GM13976 (cell line): ENCODE measurements at regions not wholly inside any gene's neighbourhood (a gene's known extent, or its start where the extent isn't known, plus 50 kb on each side); places are given as distances from the start of the nearest gene placed in this dataset.

Experiments
- DNase-seq: peaks from one replicate; pipeline ENCODE4 v3.0.0; 2012; ENCODE audit warnings: low spot score
- in situ Hi-C: fragments of 300-500 bp; cut with MboI; formaldehyde crosslinking; loops from one replicate; pipeline ENCODE4 v1.12.0; 2022; ENCODE audit warnings: low sequenced_read_pairs, mixed read lengths, inconsistent platforms; ENCODE audit not compliant: unreplicated experiment
- TF ChIP-seq, protein P1 (sequence below): IDR thresholded peaks from 2 replicates; pipeline ENCODE4 v1.5.1; 2012; ENCODE audit warnings: borderline replicate concordance, mild to moderate bottlenecking; ENCODE audit not compliant: insufficient read depth; ENCODE audit errors: extremely low read depth, missing control alignments, control extremely low read depth

DNA sequence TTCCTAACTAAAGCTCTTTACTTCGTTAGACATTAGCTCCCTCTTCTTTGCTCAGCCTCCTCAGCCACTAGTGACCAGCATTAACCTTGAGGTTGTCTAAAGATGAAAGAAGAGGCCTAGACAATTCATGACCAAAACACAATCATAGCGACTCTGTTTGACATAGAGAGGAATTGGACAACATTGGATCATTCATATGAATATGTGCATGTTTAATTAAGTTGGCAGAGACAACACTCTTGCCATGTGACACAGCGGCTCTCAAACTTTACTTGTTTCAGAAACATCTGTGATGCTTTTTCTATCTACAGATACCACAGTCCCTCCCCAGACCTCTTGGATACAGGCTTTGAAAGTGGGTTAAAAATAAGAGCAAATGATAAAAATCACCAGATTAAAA lies 81.7 kb downstream of the LINC00237 start:
- DNase-seq: no peak
- TF ChIP-seq, protein P1, sequence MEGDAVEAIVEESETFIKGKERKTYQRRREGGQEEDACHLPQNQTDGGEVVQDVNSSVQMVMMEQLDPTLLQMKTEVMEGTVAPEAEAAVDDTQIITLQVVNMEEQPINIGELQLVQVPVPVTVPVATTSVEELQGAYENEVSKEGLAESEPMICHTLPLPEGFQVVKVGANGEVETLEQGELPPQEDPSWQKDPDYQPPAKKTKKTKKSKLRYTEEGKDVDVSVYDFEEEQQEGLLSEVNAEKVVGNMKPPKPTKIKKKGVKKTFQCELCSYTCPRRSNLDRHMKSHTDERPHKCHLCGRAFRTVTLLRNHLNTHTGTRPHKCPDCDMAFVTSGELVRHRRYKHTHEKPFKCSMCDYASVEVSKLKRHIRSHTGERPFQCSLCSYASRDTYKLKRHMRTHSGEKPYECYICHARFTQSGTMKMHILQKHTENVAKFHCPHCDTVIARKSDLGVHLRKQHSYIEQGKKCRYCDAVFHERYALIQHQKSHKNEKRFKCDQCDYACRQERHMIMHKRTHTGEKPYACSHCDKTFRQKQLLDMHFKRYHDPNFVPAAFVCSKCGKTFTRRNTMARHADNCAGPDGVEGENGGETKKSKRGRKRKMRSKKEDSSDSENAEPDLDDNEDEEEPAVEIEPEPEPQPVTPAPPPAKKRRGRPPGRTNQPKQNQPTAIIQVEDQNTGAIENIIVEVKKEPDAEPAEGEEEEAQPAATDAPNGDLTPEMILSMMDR: no peak
- in situ Hi-C loops: no loop called here

- TF ChIP-seq, protein P1: no peak
- in situ Hi-C loops: no loop called here
- no peak for DNase-seq
Observed at GRCh38 chr20:21022925-21023324, 83.2 kb downstream of the LINC00237 start.

- DNase-seq: no peak
- TF ChIP-seq, protein P1: no peak
- in situ Hi-C loops: no loop called here
Observed at GRCh38 chr20:21021472-21021790, 84.7 kb downstream of the LINC00237 start.

DNA sequence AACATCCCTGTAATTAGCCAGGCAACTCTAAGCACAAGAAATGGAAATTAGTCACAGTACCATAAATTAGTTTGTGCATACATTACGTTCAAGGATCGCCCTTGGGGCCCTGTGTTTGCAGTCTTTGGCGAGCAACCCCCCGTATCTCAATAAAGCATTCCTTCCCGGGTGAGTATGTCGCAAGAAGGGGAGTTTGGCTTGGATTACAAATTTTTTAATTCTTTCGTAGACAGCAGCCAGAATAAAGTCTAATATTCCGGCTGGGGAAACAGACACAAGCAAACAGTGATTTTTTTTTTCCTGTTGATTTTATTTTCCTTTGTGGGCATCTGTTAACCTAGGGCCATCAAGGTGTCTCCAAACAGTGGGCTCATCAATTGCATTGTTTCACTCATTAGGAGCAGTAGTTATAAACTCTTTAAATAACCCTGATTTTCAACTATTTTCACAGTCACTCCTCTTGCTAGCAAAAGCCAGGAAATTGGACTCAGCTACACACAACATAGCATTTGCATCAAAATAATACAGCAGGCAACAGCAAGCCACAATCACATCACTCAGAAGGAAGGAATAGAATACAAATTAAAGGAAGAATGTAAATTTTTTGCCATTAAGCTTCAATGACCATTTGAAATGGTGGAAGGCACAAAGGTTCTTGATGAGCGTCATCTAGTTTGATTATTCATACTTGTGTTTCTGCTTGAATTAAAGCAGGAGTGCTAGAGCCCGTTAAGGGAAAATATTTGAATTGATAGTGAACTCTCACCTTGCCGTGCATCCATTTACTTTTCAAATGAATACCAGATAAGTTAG lies 85.3 kb downstream of the LINC00237 start:
- in situ Hi-C loops: no loop called here
- TF ChIP-seq, protein P1: no peak
- DNase-seq: no peak

DNA sequence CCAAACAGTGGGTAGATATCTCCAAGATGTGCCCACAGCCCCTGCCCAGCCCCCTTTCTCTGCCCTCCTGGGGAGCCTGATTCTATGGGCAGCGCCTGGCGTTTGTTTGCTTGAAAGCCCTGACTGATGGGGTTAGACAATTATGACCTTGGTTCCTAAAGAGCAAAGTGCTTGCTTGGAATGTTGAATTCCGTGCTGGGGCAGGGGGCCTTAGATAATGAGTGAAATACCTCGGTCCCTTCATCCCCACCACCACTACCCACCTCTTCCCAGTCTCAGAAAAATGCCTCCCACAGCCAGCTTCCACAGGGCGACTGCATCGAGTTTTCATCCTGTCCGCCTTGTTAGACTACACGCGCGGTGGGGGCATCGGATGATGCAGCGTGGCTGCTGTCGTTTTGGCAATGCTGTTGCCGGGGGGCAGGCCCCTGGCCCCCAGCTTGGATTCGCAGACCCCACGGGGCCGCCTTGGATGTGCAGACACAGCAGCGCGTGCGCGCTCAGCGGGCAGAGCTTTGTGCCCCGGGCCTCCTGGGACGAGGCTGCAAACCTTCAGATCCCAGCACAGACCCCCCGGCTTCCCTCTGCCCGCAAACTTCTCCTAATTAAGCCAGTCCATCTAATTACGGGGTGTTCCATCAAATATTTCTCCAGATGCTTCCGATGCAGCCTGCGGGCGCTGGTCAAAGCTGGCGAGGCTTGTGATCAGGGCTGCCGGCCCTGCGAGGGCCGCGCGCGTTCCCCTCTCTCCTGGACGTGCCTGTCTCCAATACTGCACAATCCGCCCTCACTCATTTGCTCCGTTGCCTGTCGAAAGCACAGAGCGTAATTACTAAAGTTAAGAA lies 86.1 kb downstream of the LINC00237 start:
- in situ Hi-C loops: no loop called here
- DNase-seq: no peak
- TF ChIP-seq, protein P1: no peak

DNA sequence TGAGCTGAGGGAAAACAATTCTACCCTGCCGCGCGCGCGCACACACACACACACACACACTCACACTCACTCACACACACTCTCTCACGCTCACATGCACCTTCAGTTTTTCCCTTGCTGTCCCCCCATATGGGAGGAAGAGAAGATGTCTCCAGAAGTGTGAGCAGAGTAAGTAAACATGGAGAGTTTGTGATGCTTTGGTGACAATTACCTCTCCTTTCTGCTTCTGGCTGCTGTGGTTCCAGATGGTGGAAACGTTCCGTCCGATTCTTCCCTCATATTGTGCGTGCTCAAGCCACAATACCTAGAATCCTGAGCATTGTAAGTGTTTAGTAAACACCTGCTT lies 86.7 kb downstream of the LINC00237 start:
- in situ Hi-C loops: no loop called here
- TF ChIP-seq, protein P1: no peak
- DNase-seq: no peak

DNA sequence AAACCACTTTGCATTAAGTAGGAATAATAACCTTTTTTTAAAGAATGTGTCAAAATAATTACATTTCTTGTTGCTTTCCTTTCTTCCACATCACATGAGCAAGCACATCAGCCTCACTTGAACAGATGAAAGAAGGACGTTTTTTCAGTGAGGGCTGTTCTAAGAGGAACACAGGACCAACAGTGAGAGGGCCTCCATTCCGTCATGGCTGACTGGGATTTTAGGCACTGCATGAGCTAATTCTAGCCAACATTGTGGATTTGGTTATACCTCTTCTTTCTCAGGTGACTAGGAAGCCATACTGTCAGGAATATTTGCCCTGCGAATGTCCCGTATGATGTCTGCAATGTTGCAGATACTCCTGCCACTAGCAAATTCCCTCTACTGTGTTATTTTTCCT lies 87.6 kb downstream of the LINC00237 start:
- in situ Hi-C loops: no loop called here
- DNase-seq: no peak
- TF ChIP-seq, protein P1: no peak
